ENCODE measurements at regions not wholly inside any gene's neighbourhood (a gene's known extent, or its start where the extent isn't known, plus 50 kb on each side); places are given as distances from the start of the nearest gene placed in this dataset.

GRCh38 chr19:31784671-31785101, 435.4 kb upstream of the TSHZ3 start:
- no peak for DNase-seq (ENCODE audit: low read depth in 2 of 2)

- no peak for DNase-seq (ENCODE audit: low read depth in 2 of 2)
These were observed 452.4 kb upstream of the TSHZ3 start for GRCh38 chr19:31801611-31802010.

- no peak for DNase-seq (ENCODE audit: low read depth in 2 of 2)
These were observed 454.7 kb upstream of the TSHZ3 start for GRCh38 chr19:31803835-31804446.

GRCh38 chr19:31804668-31805067, 455.4 kb upstream of the TSHZ3 start:
- no peak for DNase-seq (ENCODE audit: low read depth in 2 of 2)

GRCh38 chr19:31810536-31811109, 461.4 kb upstream of the TSHZ3 start:
- no peak for DNase-seq (ENCODE audit: low read depth in 2 of 2)

- DNase-seq (ENCODE audit: low read depth in 2 of 2): no peak
These were observed 468.9 kb upstream of the TSHZ3 start for GRCh38 chr19:31817971-31818797.

- DNase-seq (ENCODE audit: low read depth in 2 of 2): no peak
These were observed 469.5 kb upstream of the TSHZ3 start for GRCh38 chr19:31818798-31819105.

GRCh38 chr19:31819837-31820236, 470.6 kb upstream of the TSHZ3 start:
- DNase-seq (ENCODE audit: low read depth in 2 of 2): no peak

GRCh38 chr19:31821346-31821745, 472.1 kb upstream of the TSHZ3 start:
- DNase-seq (ENCODE audit: low read depth in 2 of 2): no peak

GRCh38 chr19:31825134-31826094, 476.2 kb upstream of the TSHZ3 start:
- DNase-seq (ENCODE audit: low read depth in 2 of 2): no peak

GRCh38 chr19:31826325-31826724, 477.1 kb upstream of the TSHZ3 start:
- no peak for DNase-seq (ENCODE audit: low read depth in 2 of 2)

- no peak for DNase-seq (ENCODE audit: low read depth in 2 of 2)
These were observed 482.4 kb upstream of the TSHZ3 start for GRCh38 chr19:31831421-31832175.

GRCh38 chr19:31832176-31832548, 482.9 kb upstream of the TSHZ3 start:
- DNase-seq (ENCODE audit: low read depth in 2 of 2): no peak

- DNase-seq (ENCODE audit: low read depth in 2 of 2): no peak
These were observed 484.8 kb upstream of the TSHZ3 start for GRCh38 chr19:31834070-31834469.

- no peak for DNase-seq (ENCODE audit: low read depth in 2 of 2)
These were observed 489.1 kb upstream of the TSHZ3 start for GRCh38 chr19:31838163-31838815.

GRCh38 chr19:31840371-31840770, 491.1 kb upstream of the TSHZ3 start:
- DNase-seq (ENCODE audit: low read depth in 2 of 2): no peak

- DNase-seq (ENCODE audit: low read depth in 2 of 2): no peak
These were observed 492.5 kb upstream of the TSHZ3 start for GRCh38 chr19:31841755-31842154.

GRCh38 chr19:31863122-31863521, 482.3 kb upstream of the ZNF507 start:
- DNase-seq (ENCODE audit: low read depth in 2 of 2): no peak

GRCh38 chr19:31874313-31874712, 471.1 kb upstream of the ZNF507 start:
- DNase-seq (ENCODE audit: low read depth in 2 of 2): no peak

- no peak for DNase-seq (ENCODE audit: low read depth in 2 of 2)
These were observed 469.8 kb upstream of the ZNF507 start for GRCh38 chr19:31875591-31875990.

GRCh38 chr19:31880283-31880682, 465.1 kb upstream of the ZNF507 start:
- no peak for DNase-seq (ENCODE audit: low read depth in 2 of 2)

Measured in activated CD8-positive, alpha-beta memory T cell treated with anti-CD3 and anti-CD28 coated beads for 4 hours (primary cell).